GM18870 (cell line): ENCODE measurements at regions not wholly inside any gene's neighbourhood (a gene's known extent, or its start where the extent isn't known, plus 50 kb on each side); places are given as distances from the start of the nearest gene placed in this dataset.
A peak's percentile ranks its signal among the peaks of the same experiment; 100 is the strongest.

Experiments
- ATAC-seq: cut with Tn5 transposase; IDR thresholded peaks from one replicate; pipeline ENCODE4 v1.9.1; 2021; ENCODE audit warnings: moderate library complexity; ENCODE audit not compliant: unreplicated experiment

DNA sequence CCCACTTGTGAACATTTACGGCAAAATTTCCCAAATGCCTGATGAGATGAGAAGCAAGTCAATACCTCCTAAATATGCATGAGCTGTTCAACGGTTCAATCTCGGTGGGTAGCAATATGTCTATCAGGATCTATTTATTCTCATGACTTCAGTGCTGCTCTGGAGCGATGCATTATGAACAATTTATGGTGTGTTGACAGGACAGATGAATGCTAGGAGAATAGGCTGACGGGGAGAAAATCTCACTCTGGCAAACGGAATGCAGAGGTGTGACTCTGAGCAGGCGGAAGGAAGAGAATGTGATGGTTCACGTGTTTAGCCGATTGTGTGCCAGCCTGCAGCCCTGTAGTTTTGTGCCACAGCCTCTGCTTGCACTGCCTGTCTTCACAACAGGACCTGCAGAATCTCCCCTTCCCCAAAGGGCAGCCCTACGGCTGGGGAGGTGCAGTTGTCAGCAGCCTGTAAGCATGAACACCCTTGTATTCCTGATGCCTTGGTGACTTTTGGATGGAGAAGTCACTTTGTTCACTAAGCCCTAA is 345.2 kb downstream of the PHKB start:
- ATAC-seq, result no peak

DNA sequence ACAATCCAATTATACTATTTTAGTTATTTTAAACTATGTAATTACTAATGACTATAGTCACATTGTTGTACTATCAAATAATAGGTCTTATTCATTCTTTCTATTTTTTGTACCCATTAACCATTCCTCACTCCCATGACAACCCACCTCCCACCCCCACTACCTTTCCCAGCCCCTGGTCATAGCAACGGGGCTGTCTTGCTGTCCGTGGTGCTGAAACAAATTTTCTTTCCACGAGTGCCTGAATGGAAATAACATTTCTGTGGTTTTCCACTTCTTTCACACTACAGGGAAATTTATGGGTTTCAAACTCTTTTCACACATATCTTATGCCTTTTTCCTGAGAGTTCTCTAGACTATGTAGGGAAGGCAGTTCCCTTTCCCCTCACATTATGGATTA is 326.6 kb downstream of the PHKB start:
- no peak for ATAC-seq

DNA sequence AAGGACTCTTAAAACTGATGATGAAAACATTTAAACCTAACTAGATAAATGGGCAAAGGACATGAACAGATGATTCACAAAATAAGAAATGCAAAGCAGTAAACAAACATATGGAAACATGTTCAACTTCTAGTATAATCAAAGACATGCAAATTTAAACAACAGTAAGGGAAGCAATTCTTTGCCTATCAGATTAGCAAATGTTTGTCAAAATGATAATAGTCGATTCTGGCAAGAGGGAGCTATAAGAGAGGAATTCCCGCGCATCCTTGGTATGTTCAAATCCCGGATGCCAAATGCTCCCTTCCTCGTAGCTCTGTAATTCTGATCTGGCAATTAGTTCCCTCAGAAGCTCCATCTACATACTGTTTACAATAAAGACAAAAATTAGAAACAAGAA is 320.5 kb downstream of the PHKB start:
- ATAC-seq, result no peak

GRCh38 chr16:47780213-47780875 is 319.2 kb downstream of the PHKB start:
- no peak for ATAC-seq

DNA sequence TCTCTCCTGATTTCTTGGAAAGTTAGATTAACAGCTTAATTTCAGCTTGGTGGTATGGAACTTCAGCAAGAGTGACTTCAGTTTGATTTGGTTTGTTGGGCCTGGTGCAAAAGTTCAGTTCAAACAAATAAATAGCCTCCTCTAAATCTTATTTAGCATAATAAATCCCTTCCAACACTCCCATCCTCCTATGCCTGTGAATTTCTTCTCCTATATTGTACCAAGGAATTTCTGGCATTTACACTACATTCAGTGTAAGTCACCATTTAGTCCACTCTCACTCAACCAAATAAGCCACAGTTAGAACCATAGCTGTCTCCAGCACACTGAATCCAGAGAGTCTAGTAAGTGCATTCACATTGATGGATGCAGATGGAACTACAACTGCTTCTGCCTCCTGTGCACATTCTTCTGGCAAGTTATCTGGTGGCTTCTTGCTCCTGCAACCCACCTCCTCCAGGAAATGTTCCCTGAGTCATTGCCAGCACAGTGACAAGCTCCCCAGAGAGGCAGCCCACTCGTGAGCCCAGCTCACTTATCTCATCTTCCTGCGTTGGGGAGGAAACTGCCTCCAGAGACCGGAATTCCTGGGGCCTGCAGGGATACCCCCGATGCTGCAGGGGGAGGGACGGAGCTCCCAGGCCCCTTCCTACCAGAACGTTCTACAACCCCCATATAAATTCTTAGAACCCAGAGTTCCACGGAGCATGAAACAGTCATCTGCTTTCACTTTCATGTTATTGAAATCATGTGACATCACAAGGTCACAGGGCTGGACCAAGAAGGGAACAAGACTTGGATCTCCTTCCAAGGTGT is 318.3 kb downstream of the PHKB start:
- ATAC-seq, result peak; percentile 53

DNA sequence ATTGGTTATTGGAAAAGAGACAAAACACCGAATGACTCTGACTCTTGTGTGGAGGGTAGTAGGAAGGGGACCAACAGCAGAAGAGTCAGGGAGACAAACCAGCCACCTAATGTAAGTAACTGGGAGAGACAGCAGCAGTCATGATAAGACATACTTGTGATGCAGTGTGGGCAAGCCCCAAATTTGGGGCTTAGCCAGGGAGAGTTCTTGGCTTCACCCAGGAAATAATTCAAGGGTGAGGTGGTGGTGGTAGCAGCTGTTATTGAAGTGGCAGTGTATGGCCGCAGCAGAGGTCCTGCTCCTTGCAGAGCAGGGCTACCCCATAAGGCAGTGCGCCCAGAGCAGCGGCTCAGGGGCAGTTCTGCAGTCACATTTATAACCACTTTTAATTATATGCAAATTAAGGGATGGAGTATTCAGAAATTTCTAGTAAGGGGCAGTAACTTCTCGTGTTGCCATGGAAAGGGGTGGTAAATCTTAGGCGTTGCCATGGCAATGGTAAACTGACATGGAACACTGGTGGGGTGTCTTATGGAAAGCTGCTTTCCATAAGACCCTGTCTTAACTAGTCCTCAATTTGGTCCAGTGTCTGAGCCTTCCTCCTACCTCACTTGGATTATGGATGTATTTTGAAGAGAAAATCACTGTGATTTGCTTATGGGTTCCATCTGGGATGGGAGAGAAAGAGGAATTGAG is 317.1 kb downstream of the PHKB start:
- no peak for ATAC-seq

GRCh38 chr16:47777220-47777619 is 316.1 kb downstream of the PHKB start:
- ATAC-seq, result no peak

GRCh38 chr16:47774661-47775060 is 313.5 kb downstream of the PHKB start:
- no peak for ATAC-seq

DNA sequence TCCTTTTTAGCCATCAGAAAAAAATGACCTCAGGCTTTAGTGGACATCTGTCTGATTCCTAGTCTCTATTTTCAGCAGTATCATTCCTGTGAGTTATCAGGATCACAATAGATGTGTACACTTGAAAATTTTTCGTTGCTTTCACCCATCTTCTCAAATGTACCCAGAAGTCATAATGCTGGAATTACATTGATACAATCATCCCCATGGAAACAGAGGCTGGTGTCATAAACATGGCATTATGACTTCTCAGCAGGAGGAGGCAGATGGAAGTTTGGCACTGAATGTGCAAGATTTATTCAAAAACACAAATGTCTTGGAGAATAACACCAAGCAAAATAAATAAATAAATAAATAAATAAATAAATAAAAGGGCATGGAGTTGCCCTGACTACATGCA is 292.5 kb downstream of the PHKB start:
- ATAC-seq, result no peak
